ENCODE measurements at regions not wholly inside any gene's neighbourhood (a gene's known extent, or its start where the extent isn't known, plus 50 kb on each side); places are given as distances from the start of the nearest gene placed in this dataset.

GRCh38 chr16:27692576-27692975 lies 142.6 kb downstream of the KATNIP start:
- no peak for TF ChIP-seq CTCF (IDR thresholded peaks at IDR 0.05; ENCODE audit: poor library complexity)
- TF ChIP-seq EZH2 (IDR thresholded peaks at IDR 0.05; ENCODE audit: borderline replicate concordance) = no peak
- no peak for TF ChIP-seq EZH2phosphoT487 (IDR thresholded peaks at IDR 0.05; ENCODE audit: low read depth, severe bottlenecking, unreplicated experiment)
